GM19452 (cell line): ENCODE measurements at regions not wholly inside any gene's neighbourhood (a gene's known extent, or its start where the extent isn't known, plus 50 kb on each side); places are given as distances from the start of the nearest gene placed in this dataset.

Experiments
- ATAC-seq: cut with Tn5 transposase; IDR thresholded peaks from one replicate; pipeline ENCODE4 v1.9.1; 2021; ENCODE audit not compliant: unreplicated experiment

DNA sequence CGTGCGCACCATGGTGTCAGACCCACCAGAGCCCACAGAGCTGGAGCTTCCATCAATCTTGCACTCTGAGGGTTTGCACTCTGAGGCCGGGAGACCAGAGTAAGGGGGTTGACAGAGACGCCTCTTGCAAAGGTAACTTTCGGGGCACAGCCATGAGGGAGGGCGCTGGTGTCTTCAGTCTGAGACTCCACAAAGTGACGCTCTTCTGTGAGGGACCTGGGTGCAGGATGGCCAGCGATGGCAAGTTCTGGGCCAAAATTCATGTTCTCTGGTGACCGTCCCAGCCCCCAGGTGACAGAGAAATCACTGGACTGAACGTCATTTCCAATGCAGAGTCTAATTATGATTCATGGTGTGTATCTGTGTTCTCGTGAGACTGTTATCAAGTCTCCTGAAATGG, 1395.2 kb downstream of the TBC1D22A start:
- no peak for ATAC-seq

DNA sequence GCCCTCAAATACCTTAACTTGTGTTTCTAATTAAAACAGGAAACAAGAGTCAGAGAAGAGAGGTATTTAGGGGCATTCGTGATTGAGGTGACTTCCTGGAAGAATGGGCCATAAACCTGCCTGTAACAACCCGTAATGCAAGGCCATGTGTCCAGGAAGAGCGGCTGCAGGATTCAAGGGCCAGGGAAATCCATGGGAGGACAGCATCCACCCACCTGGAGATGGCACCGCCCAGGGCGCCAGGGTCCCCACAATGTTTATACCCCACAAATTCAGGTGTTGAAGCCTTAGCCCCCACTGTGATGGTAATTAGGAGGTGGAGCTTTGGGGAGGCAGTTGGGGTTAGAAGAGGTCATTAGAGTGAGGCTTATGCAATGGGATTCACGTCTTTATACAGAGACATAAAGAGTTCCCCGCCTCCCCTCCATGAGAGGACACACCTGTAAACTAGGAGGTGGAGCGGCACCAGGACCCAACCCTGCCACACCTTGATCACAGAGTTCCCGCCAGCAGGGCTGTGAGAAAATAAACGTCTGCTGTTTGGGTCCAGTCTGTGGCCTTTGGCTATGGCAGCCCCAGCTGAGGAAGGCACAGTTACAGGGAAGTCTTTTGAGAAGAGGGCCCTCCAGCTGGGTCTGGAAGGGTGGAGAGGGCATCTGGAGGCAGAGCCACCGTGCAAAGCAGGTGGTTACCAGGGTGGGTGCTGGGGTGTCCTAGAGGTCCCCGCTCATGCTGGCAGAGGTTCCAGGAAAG, 1394.3 kb downstream of the TBC1D22A start:
- no peak for ATAC-seq

DNA sequence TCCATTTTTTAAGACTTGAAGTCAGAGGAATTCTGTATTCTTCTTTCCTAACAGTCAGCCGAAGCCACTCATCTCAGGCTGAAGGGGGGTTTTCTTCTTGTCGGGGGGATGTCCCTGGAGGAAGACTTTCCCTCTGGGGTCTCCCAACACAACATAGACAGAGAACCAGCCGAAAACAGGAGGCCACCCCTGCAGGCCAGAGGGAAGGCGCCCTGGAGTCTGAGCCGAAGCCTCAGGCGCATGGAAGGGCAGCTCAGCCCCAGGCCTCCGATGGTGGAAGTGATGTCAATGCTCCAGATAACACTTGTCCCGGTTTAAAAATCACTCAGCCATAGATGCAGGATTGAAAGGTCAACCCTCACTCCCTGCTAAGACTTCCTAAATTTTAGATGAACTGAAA, 1393.0 kb downstream of the TBC1D22A start:
- ATAC-seq = no peak

DNA sequence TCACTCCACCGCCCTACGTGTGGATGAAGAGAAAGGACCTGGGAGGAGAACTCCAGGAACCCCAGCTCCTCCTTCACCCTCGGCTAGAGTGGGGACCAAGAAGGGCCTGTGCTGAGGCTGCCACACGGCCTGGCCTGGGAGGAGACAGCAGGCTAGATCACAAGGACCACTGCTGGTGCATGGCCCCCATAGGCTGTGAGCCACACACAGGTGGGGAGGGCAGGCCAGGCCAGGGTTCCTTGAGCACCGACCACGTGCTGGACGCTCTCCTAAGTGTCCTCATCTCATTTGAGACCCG, 1392.4 kb downstream of the TBC1D22A start:
- ATAC-seq = no peak

DNA sequence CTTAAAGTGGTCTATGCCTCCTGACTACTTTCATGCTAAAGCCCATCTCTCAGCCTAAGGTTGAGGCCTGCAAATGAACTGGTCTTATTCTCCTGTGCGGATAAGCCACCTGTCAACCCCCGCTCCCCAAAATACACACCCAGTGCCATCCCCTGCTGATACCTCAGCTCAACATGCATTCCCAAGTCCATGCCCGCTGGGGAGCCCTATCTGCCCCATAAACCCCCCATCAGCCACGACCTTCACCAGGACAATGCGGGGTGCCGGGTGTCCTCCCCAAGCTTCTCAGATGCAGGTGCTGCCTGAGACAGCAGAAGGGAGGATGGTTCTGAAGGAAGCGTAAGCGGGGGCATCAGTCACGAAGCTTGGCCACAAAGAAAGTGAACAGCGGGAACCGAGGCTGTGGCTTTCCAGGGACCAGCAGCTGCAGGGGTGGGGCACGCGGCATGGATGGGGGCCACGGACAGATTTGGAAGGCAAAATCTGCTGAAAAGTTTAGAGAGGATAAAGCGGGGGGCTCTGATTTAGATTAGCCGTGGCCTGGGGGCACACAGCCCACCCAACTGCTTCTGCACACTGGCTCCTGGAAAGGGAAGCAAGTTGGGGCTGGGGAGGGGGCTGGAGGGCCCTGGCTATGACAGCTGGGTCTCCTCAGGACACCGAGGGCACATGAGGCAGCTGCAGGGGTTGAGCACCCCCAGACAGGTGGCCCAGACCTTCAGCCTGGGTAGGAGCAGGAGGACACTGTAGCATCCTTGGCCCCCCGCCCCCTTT, 1391.9 kb downstream of the TBC1D22A start:
- no peak for ATAC-seq

DNA sequence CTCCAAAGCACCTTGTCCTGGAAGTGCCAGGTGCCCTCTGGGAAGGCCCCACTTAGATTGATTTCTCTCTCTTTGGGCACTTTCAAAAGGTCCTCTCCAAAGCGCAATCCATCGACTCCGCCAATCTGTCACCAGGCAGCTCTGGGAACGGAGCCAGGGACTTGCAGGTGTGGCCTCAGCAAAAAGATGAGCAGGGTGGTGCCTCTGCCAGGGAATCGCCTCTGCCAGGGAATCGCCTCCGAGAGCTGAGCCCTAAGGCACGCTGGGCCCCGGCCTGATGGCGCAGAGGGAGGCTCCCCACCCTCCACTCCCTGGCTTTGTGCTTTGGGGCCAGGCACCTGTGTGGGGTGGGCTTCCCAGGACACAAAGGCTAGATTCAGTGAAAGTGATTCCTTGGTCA, 1391.3 kb downstream of the TBC1D22A start:
- ATAC-seq = no peak

DNA sequence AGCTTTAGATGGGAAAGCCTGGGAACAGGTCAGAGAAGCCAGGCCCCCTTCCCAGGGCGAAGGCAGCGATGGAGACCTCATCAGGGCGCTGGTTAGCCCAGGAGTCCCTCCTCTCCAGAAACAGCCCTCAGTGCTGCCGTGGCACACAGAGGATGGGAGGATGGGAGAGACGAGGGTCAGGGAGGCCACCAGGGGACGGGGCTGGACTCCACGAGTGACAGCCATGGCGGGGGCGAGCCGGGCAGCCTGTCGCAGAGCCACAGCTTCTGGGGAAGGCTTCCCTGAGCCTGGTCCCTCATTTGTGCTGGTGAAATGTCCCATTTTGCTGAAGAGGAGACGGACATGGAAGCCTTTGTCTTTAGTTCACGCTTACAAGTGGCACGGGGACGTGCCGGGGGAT, 1390.5 kb downstream of the TBC1D22A start:
- no peak for ATAC-seq

DNA sequence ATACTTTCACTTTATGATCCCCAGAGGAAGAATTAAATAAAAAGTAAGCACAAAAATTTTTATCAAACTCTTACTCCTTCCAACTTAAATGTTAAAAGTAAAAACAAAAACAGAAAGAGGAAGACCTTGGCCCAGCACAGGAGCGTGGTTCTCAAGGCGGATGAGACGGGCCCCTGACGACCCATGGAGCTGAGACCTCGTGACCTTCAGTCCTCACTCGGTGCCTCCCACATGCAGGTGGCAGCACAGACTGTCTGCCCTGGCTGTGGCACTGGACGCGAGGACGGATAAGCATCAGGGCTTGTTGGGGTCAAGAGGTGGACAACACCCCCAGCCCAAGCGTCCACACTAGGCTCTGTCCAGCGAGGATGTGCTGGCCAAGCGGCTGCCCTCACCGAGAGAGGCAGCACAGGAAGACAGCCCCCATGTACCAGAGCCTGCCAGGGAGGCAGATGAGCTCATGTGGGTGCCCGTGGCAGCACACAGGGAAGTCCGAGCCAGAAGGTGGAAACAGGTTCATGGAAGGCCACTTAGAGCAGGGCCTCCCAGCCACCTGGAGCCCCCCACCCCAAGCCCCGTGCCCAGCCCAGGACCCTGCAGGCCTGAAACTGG, 1389.8 kb downstream of the TBC1D22A start:
- ATAC-seq = no peak

DNA sequence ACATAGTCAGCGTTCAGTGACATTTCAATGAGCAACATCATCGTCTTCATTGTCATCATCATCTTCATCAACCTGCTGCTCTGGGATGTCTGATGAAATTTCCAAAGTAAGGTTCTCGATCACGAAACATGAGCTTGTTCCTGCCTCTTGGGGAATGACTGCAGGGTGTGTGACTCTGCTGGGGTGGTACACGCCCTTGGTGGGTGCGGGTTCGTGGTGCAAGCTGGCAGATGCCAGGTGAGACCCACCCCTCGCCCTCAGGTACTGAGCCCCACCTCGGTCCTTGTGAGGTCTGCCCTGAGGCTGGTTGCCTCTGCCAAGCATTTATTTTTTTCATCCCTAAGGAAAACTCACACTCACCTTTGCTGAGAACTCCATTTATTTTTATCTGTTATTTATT, 1389.2 kb downstream of the TBC1D22A start:
- ATAC-seq = no peak

DNA sequence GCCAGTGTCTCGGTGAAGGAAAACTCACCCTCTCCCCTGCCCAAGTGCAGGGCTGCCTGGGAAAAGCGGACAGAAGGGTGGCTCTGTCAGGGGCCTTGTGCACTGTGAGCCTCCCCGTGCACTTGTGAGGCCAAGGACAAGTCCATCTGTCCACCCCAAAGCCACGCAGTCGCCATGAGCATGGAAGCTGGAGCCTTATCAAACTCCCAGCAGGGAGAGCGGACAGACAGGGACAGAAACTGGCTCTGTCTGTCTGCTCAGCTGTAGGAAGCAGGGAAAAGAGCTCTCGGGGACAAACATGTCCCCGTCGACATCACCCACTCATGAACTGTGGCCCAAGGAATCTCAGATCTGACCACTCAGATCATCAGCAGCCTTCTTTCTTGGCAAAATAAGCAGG, 1385.4 kb downstream of the TBC1D22A start:
- ATAC-seq = no peak

DNA sequence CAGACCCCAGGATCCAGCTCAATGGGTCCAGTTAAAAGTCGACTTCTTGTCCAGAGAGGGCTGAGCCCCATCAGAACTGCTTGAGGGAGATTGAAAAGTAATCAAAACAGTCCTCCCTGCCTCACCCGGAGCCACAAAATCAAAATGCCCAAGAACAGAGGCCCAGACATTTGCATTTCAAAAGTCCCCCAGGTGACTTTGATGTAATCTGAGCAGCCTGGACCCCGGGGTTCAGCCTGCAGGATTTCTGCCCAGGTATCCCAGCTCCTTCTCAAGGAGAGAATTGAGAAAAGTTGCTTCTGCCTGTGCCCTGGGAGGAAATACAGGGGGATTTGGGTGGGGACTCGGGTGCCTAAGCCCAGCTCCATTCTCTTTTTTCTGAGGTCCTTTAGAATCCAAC, 1385.0 kb downstream of the TBC1D22A start:
- no peak for ATAC-seq

DNA sequence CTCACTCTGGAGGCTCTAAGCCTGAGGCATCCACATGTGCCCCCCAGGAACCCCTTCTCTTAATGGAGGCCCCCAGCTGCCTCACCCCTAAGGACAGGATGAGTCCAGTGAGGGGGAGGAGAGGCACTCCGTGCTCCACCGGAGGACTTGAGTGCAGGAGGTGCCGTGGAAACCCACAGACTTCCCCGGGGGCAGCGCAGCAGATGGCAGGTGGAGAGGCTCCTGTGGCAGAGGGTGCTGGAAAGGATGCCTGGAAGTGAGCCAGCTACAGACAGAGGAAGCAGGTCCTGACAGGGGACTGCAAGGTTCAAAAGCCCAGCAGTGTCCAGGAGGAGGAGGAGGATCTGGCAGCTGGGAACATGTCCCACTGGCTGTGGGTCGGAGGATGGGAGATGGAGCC, 1384.0 kb downstream of the TBC1D22A start:
- ATAC-seq = no peak

DNA sequence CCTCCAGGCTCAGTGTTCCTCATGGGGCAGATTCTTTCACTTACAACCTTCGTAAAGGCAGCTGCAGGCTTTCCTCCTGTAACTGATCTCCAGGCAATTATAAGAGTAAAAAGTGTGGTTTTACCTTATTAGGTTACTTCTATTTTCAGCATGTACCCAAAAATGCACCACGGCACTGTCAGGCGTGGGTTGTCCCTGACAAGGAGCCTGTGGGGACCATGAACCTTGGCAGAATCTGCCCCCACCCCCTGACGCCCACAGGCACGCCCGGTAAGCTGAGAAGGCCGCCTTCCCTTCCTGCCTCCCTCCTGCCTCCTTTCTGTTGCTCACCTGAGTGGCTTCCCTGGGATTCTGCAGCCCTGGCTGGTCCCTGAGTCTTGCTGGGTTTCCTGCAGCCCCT, 1383.3 kb downstream of the TBC1D22A start:
- no peak for ATAC-seq

DNA sequence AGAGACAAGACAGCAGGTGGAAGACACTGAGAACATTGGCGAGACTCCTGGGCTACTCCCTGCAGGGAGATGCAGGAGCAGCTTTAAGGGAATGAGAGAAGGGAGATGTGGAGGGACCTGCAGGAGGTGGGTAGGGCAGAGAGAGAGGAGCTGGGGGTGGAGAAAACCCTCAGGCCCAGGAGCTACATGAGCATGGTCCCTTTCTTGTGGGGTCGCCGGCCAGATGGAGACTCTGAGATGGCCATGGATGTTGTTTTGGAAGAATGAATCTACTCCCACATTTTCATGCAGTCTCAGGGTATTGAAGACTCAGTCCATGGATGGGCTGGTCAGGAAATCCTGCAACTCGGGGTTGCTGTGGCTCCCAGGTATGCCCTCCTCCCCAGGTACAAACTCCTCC, 1381.9 kb downstream of the TBC1D22A start:
- ATAC-seq = no peak

DNA sequence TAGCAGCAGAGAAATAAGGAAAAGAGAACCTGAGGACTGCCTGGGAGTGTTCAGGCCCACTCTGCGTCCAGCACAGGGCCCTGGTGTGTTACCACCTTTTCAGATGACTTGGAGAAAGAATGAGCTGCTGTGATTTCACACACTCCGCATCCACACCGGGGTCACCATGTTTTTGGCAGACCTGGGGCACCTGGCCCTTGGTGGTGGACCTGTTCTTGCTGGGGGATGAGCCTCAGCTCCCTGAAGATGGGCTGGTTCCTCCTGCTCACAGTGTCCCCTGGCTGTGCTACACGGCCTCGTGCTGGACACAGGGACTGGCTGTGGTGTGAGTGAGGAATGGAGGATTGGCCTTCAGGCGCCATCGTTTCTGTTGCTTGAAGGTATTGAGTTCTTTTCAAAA, 1381.4 kb downstream of the TBC1D22A start:
- ATAC-seq = no peak

DNA sequence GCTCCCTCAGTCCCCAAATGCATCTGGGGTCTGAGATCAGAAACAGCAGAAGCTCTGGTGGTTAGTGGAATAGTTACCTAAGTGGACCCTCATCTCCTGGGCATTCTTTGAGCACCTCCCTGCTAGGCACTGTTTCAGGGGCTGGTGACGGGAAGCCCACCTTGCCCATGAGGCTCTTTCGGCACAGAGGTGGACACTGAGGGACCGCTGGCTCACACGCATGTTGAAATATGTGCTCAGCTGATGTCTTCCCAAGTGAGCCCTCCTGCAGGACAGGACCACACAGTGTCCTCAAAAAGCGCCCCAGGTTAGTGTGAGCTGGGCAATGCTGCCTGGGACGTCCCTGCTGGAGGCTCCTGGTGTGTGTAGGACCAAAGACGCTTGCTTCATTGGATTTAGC, 1379.9 kb downstream of the TBC1D22A start:
- ATAC-seq = no peak

DNA sequence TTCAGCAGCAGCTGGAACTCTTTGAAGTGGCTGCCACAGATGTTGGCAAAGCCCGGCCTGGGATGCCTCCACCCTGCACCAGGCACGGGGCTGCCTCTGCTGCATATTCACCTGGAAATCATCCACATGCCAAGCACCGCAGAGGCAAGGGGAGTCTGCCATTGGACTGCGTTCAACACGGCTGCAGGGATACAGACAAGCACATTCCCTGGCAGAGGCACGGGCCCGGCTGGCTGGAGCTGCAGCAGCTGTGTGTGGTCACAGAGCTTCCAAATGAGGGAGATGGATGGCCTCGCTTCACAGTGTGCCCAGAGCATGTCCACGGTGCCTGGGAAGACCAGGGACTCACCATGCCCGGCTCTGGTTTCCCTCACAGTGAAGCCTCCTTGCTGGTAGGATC, 1378.9 kb downstream of the TBC1D22A start:
- no peak for ATAC-seq

DNA sequence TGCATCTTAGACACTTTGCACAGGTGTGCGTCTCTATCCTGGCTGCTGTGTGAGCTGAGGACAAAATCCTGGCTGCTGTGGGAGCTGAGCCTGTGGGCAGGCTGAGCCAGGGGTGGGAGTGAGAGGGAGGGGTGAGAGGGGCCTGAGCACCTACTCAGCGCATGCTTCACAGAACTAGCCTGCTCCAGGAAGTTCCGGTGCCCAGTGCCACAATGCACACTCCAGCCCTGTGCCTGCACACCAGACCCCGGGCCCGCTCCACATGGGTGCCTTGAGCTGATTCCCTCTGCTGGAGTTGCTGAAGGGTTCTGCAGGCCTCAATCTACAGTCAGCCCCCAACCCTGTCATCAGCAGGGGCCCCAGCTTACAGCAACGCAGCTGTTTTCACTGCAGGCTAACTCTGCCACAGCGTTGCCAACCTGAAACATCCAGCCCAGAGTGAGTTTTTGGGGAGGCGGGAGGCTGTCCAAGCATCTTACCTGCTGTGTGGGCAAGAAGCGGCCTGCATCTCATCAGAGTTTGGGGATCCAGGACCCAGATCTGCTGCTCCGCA, 1377.9 kb downstream of the TBC1D22A start:
- no peak for ATAC-seq

DNA sequence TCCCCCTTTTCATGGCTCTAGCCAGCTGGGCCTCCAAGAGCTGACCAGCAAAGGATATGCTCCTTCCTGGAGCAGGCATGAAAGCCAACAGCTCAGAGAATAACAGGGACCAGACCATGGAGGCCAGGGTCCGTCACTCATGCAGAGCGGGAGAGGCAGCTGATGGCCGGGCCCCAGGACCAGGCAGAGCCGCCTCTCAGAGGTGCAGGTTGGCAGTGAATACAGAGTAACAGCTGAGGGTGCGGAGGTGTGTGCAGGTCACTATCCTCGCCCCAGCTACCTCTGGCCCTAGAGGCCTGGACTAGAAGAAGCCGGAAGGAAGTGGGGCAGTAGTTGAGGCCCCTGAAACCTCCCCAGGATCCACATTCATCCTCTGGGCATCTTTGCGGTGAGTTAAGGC, 1377.3 kb downstream of the TBC1D22A start:
- no peak for ATAC-seq

DNA sequence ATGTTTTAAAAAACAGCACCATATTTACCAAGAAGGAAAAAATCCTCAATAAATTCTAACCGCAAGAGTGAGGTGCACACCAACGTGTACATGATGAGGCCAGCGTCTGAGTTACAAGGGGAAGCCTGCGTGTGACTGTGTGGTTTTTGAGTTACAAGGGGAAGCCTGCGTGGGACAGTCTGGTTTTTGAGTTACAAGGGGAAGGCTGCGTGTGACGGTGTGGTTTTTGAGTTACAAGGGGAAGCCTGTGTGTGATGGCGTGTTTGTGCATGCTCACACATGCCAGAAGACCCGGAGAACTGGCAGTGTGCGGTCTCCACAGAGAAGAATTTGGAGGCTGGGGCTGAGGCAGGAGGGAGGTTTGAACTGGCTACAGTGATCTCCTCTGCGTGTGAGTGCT, 1376.4 kb downstream of the TBC1D22A start:
- no peak for ATAC-seq

DNA sequence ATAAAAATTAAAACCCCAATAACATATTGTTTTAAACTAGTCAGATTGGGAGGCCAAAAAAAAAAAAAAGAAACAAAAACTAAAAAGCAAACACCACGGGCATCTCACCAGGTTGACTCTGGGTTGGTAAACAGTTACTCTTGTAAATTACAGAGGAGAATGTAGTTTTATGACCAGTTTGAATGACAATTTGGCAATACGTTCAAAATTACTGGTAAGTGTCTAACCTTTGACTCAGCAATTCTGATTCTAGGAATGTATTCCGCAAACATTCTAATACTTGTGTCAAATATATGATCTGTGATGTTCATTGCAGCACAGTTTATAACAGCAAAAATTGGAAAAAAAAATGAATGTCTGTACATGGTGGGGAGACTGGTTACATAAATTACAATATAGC, 1376.0 kb downstream of the TBC1D22A start:
- ATAC-seq = no peak

DNA sequence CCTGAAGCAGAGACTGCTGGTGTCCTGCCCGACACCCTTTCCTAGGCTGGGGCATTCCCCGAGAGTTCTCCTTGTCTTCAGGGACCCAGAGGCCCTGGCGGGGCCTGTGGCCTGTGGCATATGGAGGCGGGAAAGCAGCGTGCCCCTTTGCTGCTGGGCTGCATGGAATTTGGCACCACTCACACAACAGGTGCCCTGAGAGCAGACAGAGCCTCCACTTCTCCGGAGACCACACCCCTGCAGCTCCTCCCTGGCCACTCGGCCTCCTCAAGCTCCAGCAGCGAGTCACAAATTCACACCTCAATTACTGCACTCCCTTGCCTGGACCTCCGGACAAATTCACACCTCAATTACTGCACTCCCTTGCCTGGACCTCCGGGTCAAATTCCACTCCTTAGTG, 1375.2 kb downstream of the TBC1D22A start:
- no peak for ATAC-seq
